NCI-H2227 (cell line): ENCODE measurements at regions not wholly inside any gene's neighbourhood (a gene's known extent, or its start where the extent isn't known, plus 50 kb on each side); places are given as distances from the start of the nearest gene placed in this dataset.

ENCODE experiments used
- DNase-seq: peaks from one replicate; lab custom pipeline; 2025; ENCODE audit not compliant: unreplicated experiment; lab: John Stamatoyannopoulos, UW

DNA sequence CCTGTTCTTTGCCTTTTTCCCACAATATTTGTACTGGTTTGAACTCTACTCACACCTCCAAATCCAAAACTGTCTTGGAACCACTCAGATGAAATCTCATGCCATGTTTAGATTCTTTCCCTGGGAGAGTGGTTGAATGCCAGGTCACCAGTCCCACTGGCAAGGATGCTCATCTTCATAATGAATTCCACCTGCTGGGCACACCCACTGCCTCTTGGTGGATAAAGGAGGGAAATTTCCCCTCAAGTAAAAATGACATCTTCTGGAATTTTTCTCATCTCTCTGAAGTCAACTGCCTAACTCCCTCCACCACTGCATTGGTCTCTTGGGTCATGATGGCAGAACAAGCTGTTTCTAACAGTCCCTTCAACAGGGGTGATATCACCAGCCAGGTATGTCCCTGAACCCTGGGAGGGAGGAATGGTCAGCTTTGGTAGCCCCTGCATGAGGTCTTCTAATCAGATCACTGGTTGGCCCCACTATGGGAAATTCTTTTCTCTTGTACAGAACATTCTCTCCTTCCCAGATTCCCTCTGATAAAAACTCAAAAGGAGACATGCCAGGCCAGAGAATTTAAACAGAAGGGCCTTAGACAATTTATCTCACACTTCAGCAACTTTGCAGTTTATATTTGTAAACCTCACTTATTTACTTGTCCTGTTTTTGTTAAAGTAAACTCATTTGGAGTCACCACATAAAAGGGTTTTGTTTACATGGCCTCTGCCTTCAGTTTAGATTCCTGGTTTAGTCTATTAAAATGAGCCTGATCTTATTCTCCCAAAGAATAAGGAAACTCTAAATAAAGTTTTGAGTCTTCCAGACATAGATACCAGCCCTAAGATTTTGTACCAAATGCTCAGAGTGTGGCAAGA, 143.4 kb downstream of the WNT5A start:
- no peak for DNase-seq

- DNase-seq, result no peak
Observed at GRCh38 chr3:55341502-55342031, 145.5 kb downstream of the WNT5A start.

DNA sequence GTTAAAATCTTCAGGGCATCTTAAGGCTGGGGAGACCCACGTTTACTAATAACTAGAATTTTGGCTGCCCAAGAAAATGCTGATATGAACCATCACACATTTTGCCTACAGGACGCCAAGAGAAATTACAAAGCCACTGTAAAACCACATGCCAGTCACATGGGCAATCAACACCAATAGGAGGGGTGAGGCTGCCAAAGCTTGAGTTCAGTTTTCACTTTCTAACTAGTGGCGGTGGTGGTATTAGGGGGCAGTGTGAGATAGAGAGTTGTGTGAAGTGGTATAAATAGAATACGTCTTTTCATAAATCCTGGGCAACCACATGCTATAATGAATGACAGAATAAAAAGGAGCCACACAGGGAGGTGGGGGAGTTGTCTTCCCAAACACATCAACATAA, 147.3 kb downstream of the WNT5A start:
- DNase-seq, result no peak

GRCh38 chr3:55339390-55339789, 147.7 kb downstream of the WNT5A start:
- DNase-seq, result no peak

DNA sequence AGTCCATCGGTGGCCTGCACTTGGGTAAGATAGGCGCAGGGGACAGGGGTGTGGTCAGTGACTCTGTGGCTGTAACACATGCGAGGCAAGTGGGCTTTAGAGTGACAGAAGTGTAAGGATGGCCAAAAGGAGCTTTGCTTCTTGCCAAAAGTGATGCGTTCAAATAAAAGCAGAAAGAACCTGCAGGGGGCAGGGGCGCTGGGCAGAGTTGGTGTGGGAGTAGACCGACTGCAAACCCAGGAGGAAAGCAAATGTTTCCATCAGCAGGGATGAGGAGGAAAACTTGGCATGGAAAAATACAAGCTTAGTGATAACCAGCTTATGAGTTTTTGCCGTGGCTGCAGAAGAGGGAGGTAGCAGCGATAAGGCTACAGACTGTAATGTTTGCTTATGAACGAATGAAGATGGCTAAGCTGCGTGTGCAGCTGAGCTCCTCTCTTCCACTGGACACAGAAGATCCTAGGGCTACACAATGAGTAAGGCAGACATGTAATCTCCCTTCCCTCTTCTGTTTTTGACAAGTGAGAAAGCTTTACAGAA, 149.4 kb downstream of the WNT5A start:
- no peak for DNase-seq

DNA sequence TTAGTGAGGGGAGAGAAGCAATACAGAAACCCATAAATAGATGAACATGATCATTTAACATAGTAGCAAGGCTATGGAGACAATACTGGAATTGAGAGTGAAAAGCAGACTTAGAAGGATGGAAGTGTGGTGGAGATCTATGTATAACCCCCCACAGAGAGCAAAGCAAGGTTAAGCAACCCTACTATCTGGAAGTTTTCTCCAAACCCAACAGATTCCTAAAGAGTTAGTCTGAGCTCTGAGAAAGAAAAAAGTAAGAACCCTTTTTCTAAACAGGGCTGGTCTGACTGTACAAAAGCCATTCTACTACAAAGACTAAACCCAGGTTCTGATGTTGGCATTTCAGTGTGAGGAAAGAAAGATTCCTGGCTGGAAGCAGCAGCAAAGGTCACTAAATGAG, 153.2 kb downstream of the WNT5A start:
- no peak for DNase-seq

DNA sequence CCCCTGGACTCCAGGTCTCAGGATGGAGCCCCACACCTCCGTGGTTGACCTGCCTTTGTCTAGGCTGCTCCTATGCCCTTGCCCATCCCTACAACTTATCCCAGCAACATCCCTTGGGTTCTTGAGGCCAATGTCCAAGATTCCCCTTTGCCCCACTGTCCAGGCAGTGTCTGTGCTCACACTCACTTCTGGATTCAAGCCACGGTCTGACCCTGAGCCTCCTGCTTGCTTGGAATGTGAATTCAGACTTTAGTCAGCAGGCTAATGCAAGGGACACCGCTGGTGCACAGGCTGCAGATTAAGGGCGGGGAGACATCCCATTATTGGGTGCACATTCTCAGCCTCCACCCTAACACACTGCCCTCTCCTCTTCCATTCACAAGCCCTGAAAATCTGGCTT, 154.1 kb downstream of the WNT5A start:
- DNase-seq, result no peak

DNA sequence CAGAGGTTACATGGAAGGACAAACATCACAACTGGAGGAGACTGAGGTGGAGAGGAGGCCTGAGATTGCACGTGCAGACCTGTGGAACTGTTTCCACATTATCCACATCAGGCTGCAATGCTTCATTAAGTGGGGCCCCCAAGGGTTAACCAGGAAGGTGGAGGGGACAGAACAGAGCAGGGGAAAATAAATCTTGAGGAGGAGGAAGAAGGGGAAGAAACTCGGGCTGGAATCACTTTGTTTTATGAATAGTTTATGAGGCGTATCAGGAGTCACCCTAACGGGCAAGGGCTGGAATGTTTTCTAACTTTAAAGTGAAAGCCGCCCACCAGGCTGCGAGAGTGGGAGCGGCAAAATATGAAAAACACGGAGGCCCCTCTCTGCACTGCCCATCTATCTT, 154.9 kb downstream of the WNT5A start:
- no peak for DNase-seq

GRCh38 chr3:55331524-55331923, 155.6 kb downstream of the WNT5A start:
- DNase-seq, result no peak

- no peak for DNase-seq
Observed at GRCh38 chr3:55330756-55331155, 156.3 kb downstream of the WNT5A start.

DNA sequence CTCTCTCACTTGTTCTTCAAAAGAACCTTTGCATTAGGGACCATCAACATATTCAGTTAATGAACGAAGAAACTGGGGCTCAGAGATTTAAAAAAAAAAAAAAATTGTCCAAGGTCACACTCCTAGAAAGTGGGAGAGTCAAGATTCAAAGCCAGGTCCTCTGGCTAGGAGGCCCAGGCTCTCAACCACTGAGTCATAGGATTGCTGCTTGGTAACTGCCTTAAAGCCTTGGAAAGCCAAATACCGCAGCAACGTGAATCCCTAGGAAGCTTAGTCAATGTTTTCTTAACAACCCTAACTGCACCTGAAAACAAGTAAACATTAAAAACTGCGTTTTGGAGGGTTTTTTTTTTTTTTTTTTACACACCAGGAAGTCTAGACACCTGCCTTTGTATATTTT, 156.8 kb downstream of the WNT5A start:
- no peak for DNase-seq

DNA sequence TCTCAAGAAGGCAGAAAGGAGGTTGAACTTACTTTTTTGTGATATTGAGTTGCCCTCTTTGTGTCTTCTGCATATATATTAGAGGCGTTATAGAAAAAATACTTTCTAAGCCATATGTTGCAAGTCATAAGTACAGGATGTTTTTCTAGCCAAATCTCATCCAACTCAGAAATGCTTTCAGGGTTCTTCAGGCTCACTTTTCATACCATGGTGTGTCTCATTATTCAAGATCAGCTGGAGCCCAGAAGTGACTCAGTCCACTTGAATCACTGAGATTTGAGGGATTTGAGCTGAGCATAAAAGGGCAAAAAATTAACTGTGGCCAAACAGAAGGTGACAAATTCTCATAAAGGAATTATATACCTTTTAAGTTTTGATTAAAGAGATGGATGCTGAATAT, 157.3 kb downstream of the WNT5A start:
- DNase-seq, result no peak

- no peak for DNase-seq
Observed at GRCh38 chr3:55327131-55327920, 159.8 kb downstream of the WNT5A start.

- DNase-seq, result no peak
Observed at GRCh38 chr3:55322638-55323037, 164.5 kb downstream of the WNT5A start.

DNA sequence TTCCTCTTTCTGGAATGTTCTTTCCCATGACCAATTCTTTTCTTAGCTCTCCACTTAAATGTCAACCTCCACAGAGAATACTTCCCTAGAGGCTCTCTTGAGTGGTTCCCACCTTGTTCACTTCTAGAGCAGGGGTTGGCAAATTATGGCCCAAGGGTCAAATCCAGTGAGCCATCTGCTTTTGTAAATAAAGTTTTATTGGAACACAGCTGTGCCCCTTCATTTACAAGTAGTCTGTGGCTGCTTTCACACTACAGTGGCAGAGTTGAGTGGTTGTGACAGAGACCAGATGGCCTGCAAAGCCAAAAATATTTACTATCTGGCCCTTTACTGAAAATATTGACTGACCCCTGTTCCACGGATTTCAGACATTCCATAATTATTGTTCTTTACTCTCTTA, 166.2 kb downstream of the WNT5A start:
- DNase-seq, result no peak

GRCh38 chr3:55315396-55315795, 171.7 kb downstream of the WNT5A start:
- DNase-seq, result no peak

- no peak for DNase-seq
Observed at GRCh38 chr3:55313666-55314065, 173.4 kb downstream of the WNT5A start.

DNA sequence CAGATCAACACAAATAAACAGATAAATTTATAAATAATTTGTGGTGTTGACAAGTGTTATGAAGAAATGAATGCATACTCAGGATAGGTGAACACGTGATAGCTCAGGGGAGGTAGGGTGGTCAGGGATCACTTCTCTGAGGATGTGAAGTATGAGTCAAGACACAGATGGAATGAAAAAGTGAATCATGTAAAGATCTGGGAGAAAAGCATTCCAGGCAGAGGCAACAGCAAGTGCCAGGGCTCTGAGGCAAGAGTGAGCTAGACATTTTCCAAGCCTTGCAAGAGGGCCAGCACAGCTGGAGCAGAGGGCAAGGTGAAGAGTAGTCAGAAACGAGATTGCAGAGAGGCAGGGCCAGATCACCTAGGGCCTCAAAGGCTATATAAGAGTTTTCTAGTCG, 177.8 kb downstream of the WNT5A start:
- DNase-seq, result no peak

DNA sequence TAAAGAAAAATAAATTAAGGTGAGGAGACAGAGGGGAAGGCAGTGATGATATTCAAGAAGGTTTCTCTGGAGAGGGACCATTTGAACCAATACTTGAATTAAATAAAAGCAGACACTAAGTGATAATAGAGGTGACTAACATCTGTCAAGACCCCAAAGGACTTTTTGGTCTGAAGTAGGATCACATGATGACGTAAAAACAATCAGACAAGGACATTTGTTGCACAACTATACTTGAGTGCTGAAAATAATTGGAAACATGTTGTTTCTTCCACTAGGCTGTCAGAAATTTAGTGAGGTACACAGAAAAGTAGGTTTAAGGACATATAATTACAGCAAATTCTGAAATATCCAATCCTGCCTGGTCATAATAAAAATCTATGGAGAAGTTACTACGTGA, 179.5 kb downstream of the WNT5A start:
- DNase-seq, result no peak

- no peak for DNase-seq
Observed at GRCh38 chr3:55305696-55306485, 181.2 kb downstream of the WNT5A start.

- DNase-seq, result no peak
Observed at GRCh38 chr3:55300701-55301100, 186.4 kb downstream of the WNT5A start.
